ENCODE measurements at regions not wholly inside any gene's neighbourhood (a gene's known extent, or its start where the extent isn't known, plus 50 kb on each side); places are given as distances from the start of the nearest gene placed in this dataset.

DNA sequence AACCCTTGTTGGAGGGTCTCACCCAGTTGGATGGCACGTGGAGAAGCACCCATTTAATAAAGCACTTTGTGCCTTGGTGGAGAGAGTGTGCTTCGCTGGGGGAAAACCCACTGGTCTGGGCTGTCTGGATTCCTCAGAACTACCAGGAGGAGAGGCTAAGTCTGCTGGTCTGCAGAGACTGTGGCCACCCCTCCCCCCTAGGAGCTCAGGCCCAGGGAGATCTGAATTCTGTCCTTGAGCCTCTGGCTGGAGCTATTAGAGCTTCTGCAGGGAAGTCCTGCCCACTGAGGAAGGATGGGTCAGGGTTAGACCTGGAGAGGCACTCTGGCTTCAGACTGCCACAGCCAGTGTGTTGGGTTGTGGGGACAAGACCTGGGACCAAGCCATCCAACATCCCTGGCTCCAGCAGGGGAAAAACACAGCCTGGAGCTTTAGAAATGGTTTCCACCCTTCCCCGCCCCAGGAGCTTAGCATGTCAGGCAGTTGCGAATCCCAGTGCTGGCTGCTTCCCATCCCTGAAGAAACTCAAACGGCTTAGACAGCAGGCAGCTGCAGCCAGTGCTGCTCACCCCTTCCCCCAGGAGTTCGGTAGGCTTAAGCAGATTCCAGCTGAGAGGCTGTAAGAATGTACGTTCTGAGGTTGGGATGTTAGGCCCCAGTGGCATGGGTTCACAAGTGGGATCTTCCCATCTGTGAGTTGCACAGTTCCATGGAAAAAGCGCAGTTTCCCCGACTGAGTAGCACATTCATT lies 288.3 kb downstream of the TGFB2 start:
- intact Hi-C loops (cut with micrococcal nuclease), result no loop called here
- no peak for DNase-seq
- Mint-ChIP-seq H3K9me3 (peaks cover 36% of the 10 kb centered on the region), H3K27me3 (no peaks in the 10 kb centered on the region), H3K36me3 (no peaks in the 10 kb centered on the region), H3K4me3 (no peak overlapping the region), H3K4me1 (ENCODE audit: low read depth) (no peaks in the 10 kb centered on the region), H3K27ac (no peak overlapping the region)
- POLR2A ChIA-PET, result no interaction called here
- CTCF ChIA-PET, result no interaction called here

DNA sequence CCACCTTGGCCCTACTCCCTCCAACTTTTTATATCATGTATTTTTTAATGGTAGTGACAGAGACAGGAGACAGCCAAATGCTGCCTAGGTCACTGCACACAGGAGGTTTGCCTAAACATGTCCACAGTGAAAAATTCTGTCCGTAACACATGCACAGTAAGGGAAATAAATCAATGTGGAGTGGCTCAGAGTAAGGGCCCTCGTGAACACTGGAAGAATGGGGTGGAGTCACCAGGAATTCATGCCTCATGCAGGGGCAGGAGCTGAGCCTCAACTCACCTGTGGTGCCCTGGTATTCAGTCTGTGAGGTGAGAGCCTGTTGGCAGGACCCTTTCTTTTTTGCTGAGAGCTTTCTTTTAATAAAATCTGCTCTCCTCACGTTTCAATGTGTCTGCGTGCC lies 289.1 kb downstream of the TGFB2 start:
- Mint-ChIP-seq H3K36me3 (no peaks in the 10 kb centered on the region), H3K4me1 (ENCODE audit: low read depth) (no peaks in the 10 kb centered on the region), H3K4me3 (no peak overlapping the region), H3K9me3 (peaks cover 29% of the 10 kb centered on the region), H3K27me3 (no peaks in the 10 kb centered on the region), H3K27ac (no peak overlapping the region)
- no peak for DNase-seq
- POLR2A ChIA-PET, result no interaction called here
- intact Hi-C loops (cut with micrococcal nuclease), result no loop called here
- CTCF ChIA-PET, result no interaction called here

DNA sequence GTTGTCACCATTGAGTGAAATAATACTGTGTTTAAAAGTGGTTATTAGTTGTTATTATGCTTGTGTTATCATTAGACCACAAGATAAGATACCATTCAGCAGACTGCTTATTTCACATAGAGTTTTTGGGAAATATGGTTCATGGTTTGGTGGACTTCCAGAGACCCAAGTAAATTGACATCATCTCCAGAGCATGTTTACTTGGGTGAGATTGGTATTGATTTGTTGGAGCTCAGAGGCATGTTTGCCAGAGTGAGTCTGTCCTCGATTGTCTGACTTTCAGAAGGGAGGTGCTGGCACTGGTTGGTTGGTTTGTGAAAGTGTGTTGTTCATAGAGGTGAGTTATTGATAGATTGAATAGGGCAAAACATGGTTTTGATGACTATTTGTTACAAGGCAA lies 291.4 kb downstream of the TGFB2 start:
- Mint-ChIP-seq H3K36me3 (no peaks in the 10 kb centered on the region), H3K9me3 (peaks cover 12% of the 10 kb centered on the region), H3K4me1 (ENCODE audit: low read depth) (no peaks in the 10 kb centered on the region), H3K4me3 (no peak overlapping the region), H3K27me3 (peaks cover 2% of the 10 kb centered on the region), H3K27ac (no peak overlapping the region)
- ChIA-PET POLR2A (no interaction called here), CTCF (no interaction called here)
- no peak for DNase-seq
- intact Hi-C loops (cut with micrococcal nuclease), result no loop called here

DNA sequence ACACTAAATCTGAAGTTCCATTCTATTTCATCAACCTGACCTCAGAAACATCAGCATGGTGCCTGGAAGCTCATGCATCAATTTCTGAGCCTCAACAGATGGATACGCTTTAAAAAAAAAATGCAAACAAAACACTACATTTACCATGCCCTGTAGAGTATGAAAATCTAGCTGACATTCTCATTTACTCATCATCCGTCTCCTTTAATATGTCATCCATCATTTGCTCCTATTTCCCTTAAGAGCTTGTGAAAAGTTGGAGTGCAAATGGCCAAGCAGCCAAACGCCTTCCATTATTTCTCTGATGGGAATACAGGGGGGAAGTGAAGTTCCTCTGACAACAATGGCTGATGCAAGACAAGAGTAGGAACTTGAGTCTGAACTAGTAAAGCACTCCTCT lies 295.0 kb downstream of the TGFB2 start:
- ChIA-PET CTCF (no interaction called here), POLR2A (no interaction called here)

DNA sequence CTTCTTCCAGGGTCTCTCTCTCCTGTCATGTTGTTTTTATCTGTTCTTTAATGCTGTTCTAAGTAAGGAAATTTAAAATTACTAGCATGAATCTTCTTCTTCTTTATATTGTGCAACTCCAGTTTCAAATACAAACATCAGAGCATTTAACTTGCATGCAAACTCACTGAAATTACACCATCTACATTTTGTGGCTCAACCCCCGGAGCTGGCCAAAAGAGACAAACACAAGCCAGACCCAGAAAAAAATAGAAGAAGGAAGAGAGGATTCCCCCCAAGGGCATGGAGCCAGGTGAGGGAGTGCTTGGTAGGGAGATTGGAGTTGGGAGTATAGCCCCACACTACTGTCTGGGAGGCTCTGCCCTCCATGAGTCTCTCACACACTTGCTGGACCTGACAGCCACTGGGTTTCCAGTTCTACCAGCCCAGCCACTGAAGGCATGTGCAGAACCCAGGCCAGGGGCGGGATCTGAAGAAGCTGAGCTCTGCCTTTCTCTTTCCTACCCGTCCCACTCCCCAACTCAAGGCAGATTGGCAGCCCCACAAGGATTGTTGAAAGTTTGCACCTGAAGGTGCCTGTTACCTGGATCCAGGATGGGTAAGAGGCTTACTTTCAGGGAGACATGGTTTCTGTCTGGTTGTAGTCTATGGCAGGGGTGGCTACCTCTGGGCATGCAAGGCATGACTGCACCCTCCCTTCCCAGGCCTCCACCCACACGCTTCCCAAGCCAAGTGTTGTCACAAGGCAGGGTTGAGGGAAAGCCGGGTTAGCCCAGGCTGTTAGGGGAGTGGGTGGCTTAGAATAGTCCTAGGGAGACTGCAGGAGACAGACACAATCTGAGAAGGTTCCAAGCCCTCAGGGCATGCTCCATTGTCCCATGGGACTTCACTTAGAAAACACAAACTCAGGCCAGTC lies 297.2 kb downstream of the TGFB2 start:
- Mint-ChIP-seq H3K9me3 (no peaks in the 10 kb centered on the region), H3K27me3 (peaks cover 2% of the 10 kb centered on the region), H3K4me3 (no peak overlapping the region), H3K36me3 (no peaks in the 10 kb centered on the region), H3K27ac (no peak overlapping the region), H3K4me1 (ENCODE audit: low read depth) (no peaks in the 10 kb centered on the region)
- no peak for DNase-seq
- CTCF ChIA-PET, result no interaction called here
- POLR2A ChIA-PET, result no interaction called here
- intact Hi-C loops (cut with micrococcal nuclease), result no loop called here

More for the DNA sequence above, 295.0 kb downstream of the TGFB2 start:
- H3K9me3 Mint-ChIP-seq, result no peaks in the 10 kb centered on the region
- H3K4me3 Mint-ChIP-seq, result no peak overlapping the region
- H3K27ac Mint-ChIP-seq, result no peak overlapping the region
- no peak for DNase-seq
- H3K27me3 Mint-ChIP-seq, result peaks cover 2% of the 10 kb centered on the region
- H3K4me1 Mint-ChIP-seq (ENCODE audit: low read depth), result no peaks in the 10 kb centered on the region
- intact Hi-C loops (cut with micrococcal nuclease), result no loop called here
- no peaks in the 10 kb centered on the region for H3K36me3 Mint-ChIP-seq

DNA sequence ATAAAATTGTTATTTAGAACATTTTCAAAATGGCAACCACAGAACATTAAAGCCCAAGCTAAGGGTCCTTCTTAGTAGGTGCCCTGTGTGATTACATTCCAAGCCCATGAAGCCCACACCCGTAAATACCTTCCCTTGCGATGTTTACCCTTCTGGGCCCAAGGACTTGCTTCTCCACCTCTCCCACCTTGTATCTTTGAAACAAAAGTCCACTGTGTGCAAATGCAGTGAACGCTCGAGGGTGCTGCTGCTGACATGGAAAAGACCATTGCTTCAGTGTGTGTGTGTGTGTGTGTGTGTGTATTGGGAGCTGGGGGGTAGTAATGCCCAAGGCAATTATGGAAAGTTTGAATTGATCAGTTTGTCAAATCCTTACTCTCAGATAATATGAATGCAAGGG lies 298.1 kb downstream of the TGFB2 start:
- ChIA-PET POLR2A (no interaction called here), CTCF (no interaction called here)
- no peaks in the 10 kb centered on the region for H3K4me1 Mint-ChIP-seq (ENCODE audit: low read depth)

DNA sequence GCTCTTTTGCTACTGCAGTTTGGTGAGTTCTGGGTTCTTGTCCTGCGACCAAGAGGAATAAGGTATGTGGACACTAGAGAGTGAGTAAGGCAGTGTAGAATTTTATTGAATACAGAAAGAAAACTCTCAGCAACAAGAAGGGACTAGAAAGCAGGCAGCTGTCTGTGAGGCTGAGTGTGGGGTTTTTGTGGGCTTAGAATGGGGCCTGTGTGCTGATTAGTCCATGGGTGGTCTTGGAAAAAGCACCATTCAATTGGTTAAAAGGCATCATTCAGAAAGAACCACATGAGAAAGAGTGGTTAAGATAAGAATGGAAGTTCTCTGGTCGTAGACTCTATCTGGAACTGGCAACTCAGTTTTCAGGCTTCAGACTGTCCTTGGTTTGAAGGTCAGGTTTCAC lies 298.8 kb downstream of the TGFB2 start:
- no peak overlapping the region for H3K4me3 Mint-ChIP-seq
- no peak for DNase-seq
- no peaks in the 10 kb centered on the region for H3K9me3 Mint-ChIP-seq
- intact Hi-C loops (cut with micrococcal nuclease), result no loop called here
- CTCF ChIA-PET, result no interaction called here
- no peaks in the 10 kb centered on the region for H3K36me3 Mint-ChIP-seq
- H3K27ac Mint-ChIP-seq, result no peak overlapping the region
- POLR2A ChIA-PET, result no interaction called here
- H3K27me3 Mint-ChIP-seq, result peaks cover 2% of the 10 kb centered on the region
- H3K4me1 Mint-ChIP-seq (ENCODE audit: low read depth), result no peaks in the 10 kb centered on the region

More for the DNA sequence above, 298.1 kb downstream of the TGFB2 start:
- no peaks in the 10 kb centered on the region for H3K9me3 Mint-ChIP-seq
- H3K27ac Mint-ChIP-seq, result no peak overlapping the region
- no peaks in the 10 kb centered on the region for H3K36me3 Mint-ChIP-seq
- no peak overlapping the region for H3K4me3 Mint-ChIP-seq
- peaks cover 2% of the 10 kb centered on the region for H3K27me3 Mint-ChIP-seq
- DNase-seq, result no peak
- intact Hi-C loops (cut with micrococcal nuclease), result no loop called here

DNA sequence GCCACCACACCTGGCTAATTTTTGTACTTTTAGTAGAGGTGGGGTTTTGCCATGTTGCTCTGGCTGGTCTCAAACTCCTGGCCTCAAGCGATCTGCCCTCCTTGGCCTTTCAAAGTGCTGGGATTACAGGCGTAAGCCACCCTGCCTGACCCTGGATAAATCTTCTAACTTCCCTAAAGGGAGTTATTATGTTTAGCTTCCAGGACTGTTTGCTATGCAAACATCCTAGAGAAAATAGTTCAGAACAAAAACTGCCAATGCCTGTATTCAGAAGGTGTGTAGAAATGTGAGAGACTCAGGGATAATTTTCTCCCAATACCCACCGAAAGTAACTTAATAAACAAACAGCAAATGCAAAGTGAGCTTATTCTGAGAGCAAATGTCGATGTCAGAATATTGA lies 301.2 kb downstream of the TGFB2 start:
- ChIA-PET POLR2A (no interaction called here), CTCF (no interaction called here)
- Mint-ChIP-seq H3K4me1 (ENCODE audit: low read depth) (no peaks in the 10 kb centered on the region), H3K36me3 (no peaks in the 10 kb centered on the region), H3K27me3 (no peaks in the 10 kb centered on the region), H3K9me3 (no peaks in the 10 kb centered on the region), H3K4me3 (no peak overlapping the region), H3K27ac (no peak overlapping the region)
- intact Hi-C loops (cut with micrococcal nuclease), result no loop called here
- DNase-seq, result no peak

DNA sequence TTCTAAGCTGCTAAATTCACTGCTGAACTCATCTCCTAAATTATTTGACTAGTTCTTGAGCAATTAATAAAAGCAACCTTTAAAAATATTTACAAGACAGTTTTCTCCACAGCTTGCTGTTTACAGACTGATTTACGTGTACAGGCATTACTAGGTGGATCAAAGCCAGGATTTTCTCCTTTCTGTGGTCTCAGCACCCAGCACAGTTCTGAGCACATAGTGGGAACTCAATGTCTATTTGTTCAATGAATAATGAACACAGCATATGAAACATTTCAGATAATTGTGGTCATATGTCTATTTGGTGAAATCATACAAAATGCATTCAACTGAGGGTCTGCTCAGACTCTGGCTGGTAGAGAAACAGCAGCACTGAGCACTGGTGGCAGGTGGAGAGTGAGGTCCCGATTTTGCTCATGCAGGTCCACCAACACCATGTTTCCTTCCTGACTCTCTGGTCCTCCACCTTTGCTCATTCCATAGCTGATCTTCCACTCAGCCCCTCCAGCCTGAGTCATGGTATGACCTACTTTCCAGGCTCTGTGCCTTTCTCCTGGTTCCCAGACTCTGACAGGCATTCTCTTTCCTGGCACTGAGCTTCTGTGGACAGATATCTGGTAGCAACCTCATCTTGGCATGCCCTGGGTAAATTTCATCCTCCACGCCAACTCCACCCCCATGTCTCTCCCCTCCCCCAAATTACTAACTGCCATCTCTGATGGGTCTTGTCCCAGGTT lies 311.3 kb downstream of the TGFB2 start:
- H3K4me3 Mint-ChIP-seq, result no peak overlapping the region
- ChIA-PET POLR2A (no interaction called here), CTCF (no interaction called here)
- H3K27ac Mint-ChIP-seq, result no peak overlapping the region
- intact Hi-C loops (cut with micrococcal nuclease), result no loop called here
- no peaks in the 10 kb centered on the region for H3K27me3 Mint-ChIP-seq
- no peaks in the 10 kb centered on the region for H3K4me1 Mint-ChIP-seq (ENCODE audit: low read depth)
- DNase-seq, result no peak
- H3K9me3 Mint-ChIP-seq, result peaks cover 2% of the 10 kb centered on the region
- no peaks in the 10 kb centered on the region for H3K36me3 Mint-ChIP-seq

DNA sequence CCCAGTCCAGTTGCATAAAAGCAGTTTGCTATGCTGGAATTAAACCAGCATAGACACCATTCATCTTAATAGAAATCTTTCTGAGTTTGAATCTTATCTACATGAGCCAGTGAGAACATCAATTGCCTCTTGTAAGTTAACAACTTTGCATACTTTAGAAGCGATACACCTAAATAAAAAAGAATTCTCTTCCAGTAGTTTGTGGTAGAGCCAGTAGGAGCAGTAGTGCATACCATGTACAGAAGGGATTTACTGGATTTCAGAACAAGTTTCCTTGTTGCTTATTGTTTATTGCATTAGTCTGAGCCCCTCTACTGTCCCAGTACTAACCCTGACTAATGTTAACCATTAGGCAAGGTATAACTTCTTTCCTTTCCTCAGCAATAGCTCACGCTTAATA lies 313.1 kb downstream of the TGFB2 start:
- no peaks in the 10 kb centered on the region for H3K27me3 Mint-ChIP-seq
- no peak for DNase-seq
- no peaks in the 10 kb centered on the region for H3K36me3 Mint-ChIP-seq
- H3K27ac Mint-ChIP-seq, result no peak overlapping the region
- no peak overlapping the region for H3K4me3 Mint-ChIP-seq
- H3K4me1 Mint-ChIP-seq (ENCODE audit: low read depth), result no peaks in the 10 kb centered on the region
- intact Hi-C loops (cut with micrococcal nuclease), result no loop called here
- ChIA-PET POLR2A (no interaction called here), CTCF (no interaction called here)
- no peaks in the 10 kb centered on the region for H3K9me3 Mint-ChIP-seq

DNA sequence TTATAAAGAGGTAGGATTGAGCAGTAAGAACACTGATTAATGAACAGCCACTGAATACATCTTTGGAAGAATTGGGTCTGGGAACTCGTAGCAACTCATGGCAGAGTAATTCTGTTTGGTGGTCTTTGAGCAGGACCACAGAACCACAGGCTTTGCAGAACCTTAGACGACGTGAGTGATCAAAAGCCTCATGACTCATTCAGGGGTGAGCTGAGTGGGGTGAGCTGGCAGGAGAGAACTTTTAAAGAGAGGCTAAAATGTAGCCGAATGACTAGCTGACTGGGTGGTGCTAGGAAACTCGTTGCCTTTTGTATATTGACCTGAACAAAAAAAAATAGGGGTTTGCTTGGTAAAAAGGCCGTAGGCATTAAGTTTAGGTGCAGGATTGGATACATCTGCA lies 313.8 kb downstream of the TGFB2 start:
- Mint-ChIP-seq H3K27me3 (no peaks in the 10 kb centered on the region), H3K27ac (no peak overlapping the region), H3K4me3 (no peak overlapping the region), H3K9me3 (no peaks in the 10 kb centered on the region), H3K4me1 (ENCODE audit: low read depth) (no peaks in the 10 kb centered on the region), H3K36me3 (no peaks in the 10 kb centered on the region)
- no peak for DNase-seq
- intact Hi-C loops (cut with micrococcal nuclease), result no loop called here
- POLR2A ChIA-PET, result no interaction called here
- CTCF ChIA-PET, result no interaction called here

DNA sequence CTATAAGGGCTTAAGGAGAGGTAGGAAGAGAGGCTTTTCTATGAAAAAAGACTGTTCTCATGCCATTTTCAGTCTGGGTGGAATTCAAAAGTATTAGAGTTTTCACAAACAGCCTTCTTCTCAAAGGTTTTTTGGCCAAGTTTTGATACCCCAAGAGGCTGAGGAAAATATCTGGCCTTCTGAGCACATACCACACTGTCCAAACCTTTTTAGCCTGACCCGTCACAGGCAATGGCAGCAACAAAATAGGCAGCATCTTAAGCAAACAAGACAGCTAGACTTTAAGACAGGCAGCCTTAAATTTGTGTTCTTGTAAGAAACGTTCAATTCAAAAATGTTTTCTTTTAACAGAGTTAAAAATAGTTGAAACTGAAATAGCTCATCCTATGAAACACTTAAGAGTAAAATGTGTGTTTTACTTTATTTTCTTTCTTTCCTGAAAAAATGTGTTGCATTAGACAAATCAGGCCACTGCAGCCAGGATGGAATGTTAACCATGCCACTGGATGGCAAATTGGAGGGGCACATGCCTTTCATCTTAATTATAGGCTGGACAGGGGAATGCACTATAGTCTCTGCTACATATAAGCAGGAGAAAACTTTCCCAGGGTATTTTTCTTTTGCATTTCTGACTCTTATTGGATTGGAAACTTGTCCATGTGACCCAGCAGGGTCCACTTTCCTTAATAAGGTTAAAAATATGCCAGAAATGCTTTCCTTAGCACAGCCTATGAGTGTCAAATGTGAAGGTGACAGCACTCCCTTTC lies 315.0 kb downstream of the TGFB2 start:
- Mint-ChIP-seq H3K36me3 (no peaks in the 10 kb centered on the region), H3K9me3 (no peaks in the 10 kb centered on the region), H3K27ac (no peak overlapping the region), H3K4me3 (no peak overlapping the region), H3K27me3 (no peaks in the 10 kb centered on the region), H3K4me1 (ENCODE audit: low read depth) (no peaks in the 10 kb centered on the region)
- ChIA-PET POLR2A (no interaction called here), CTCF (no interaction called here)
- intact Hi-C loops (cut with micrococcal nuclease), result no loop called here
- no peak for DNase-seq
